ENCODE measurements at regions not wholly inside any gene's neighbourhood (a gene's known extent, or its start where the extent isn't known, plus 50 kb on each side); places are given as distances from the start of the nearest gene placed in this dataset.

DNA sequence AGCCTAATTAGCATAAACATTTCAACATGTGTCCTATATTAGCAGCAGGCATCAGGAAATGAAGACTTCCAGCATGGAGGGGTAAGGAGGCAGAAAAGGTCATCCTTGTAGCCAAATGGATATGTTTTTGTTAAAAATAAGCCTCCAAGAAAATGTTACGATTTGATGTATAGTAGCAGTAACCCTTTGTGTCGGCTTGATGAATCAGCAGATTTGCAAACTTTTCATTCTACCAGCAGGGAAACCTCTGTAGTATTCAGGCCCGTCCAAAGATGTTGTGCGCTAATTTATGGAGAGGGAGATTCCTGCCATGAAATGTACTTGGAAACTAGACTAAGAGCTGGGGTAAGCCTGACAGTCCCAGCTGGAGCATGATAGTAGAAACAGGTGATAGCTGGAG, 780.8 kb upstream of the KLHL29 start:
- H3K27me3 ChIP-seq (ENCODE audit: control insufficient read depth, insufficient read depth, low read length), result no peaks in the 10 kb centered on the region
- no peaks in the 10 kb centered on the region for H3K36me3 ChIP-seq (ENCODE audit: control insufficient read depth, insufficient read depth, low read length)
- peaks cover 9% of the 10 kb centered on the region for H3K4me1 ChIP-seq (ENCODE audit: control insufficient read depth, insufficient read depth, low read length)
- H3K9me3 ChIP-seq (ENCODE audit: control insufficient read depth, insufficient read depth, low read length), result no peaks in the 10 kb centered on the region
- no peak overlapping the region for H3K4me3 ChIP-seq (ENCODE audit: low read depth, low read length)
- H3K9ac ChIP-seq (ENCODE audit: low read depth, low read length), result no peak overlapping the region
- H3K27ac ChIP-seq (ENCODE audit: low read depth, low read length), result no peak overlapping the region

DNA sequence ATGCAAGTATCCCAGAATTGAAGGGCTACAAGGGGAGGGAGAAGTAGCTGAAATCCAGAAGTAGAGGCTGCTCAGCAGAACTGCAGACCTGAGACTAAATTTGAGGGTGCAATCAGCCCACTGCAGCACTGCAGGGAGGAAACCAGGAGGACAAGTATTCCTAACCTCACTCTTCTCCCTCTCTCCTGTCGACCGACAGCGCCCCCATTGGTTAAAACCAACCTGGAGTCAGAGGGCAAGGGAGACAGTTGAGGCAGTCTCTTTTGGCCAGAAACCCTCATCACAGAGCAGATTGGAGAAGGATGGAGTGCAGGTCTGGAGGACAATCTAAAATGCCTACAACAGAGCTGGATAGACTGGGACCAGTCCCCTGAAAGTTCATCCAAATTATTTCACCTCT, 768.9 kb upstream of the KLHL29 start:
- Histone ChIP-seq H3K9ac (ENCODE audit: low read depth, low read length) (no peak overlapping the region), H3K27ac (ENCODE audit: low read depth, low read length) (no peak overlapping the region), H3K27me3 (ENCODE audit: control insufficient read depth, insufficient read depth, low read length) (no peaks in the 10 kb centered on the region), H3K36me3 (ENCODE audit: control insufficient read depth, insufficient read depth, low read length) (no peaks in the 10 kb centered on the region), H3K4me1 (ENCODE audit: control insufficient read depth, insufficient read depth, low read length) (no peaks in the 10 kb centered on the region), H3K4me3 (ENCODE audit: low read depth, low read length) (no peak overlapping the region), H3K9me3 (ENCODE audit: control insufficient read depth, insufficient read depth, low read length) (no peaks in the 10 kb centered on the region)

GRCh38 chr2:22623620-22624019, 761.4 kb upstream of the KLHL29 start:
- no peak overlapping the region for H3K4me3 ChIP-seq (ENCODE audit: low read depth, low read length)
- no peaks in the 10 kb centered on the region for H3K9me3 ChIP-seq (ENCODE audit: control insufficient read depth, insufficient read depth, low read length)
- H3K36me3 ChIP-seq (ENCODE audit: control insufficient read depth, insufficient read depth, low read length), result no peaks in the 10 kb centered on the region
- no peak overlapping the region for H3K27ac ChIP-seq (ENCODE audit: low read depth, low read length)
- H3K4me1 ChIP-seq (ENCODE audit: control insufficient read depth, insufficient read depth, low read length), result 0 out of 2 replicates have a peak, but pooled peaks cover 3% of the 10 kb centered on the region
- no peak overlapping the region for H3K9ac ChIP-seq (ENCODE audit: low read depth, low read length)
- no peaks in the 10 kb centered on the region for H3K27me3 ChIP-seq (ENCODE audit: control insufficient read depth, insufficient read depth, low read length)

- Histone ChIP-seq H3K27me3 (ENCODE audit: control insufficient read depth, insufficient read depth, low read length) (no peaks in the 10 kb centered on the region), H3K9ac (ENCODE audit: low read depth, low read length) (no peak overlapping the region), H3K9me3 (ENCODE audit: control insufficient read depth, insufficient read depth, low read length) (no peaks in the 10 kb centered on the region), H3K4me3 (ENCODE audit: low read depth, low read length) (no peak overlapping the region), H3K4me1 (ENCODE audit: control insufficient read depth, insufficient read depth, low read length) (0 out of 2 replicates have a peak, but pooled peaks cover 3% of the 10 kb centered on the region), H3K36me3 (ENCODE audit: control insufficient read depth, insufficient read depth, low read length) (no peaks in the 10 kb centered on the region), H3K27ac (ENCODE audit: low read depth, low read length) (no peak overlapping the region)
These were observed 758.4 kb upstream of the KLHL29 start for GRCh38 chr2:22626621-22627020.

DNA sequence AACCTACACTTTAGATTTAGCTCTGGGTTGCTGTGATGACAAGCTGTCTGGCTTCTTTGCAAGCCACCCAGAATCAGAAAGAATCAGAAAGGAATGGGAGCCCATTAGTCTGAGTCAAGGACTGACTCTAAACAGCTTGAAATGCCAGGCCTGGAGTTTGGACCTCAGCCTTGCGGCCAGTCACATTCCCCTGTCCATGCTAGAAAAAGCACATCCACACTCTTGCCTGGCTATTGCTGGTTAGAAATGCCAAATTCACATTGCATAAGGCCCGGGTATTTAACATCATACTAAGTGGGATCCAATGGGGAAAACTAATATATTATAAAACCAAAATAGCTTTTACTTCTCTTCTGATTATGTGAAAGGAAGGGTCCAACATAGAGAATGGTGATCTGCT, 756.8 kb upstream of the KLHL29 start:
- H3K27ac ChIP-seq (ENCODE audit: low read depth, low read length), result no peak overlapping the region
- no peaks in the 10 kb centered on the region for H3K27me3 ChIP-seq (ENCODE audit: control insufficient read depth, insufficient read depth, low read length)
- no peaks in the 10 kb centered on the region for H3K4me1 ChIP-seq (ENCODE audit: control insufficient read depth, insufficient read depth, low read length)
- H3K4me3 ChIP-seq (ENCODE audit: low read depth, low read length), result no peak overlapping the region
- no peaks in the 10 kb centered on the region for H3K36me3 ChIP-seq (ENCODE audit: control insufficient read depth, insufficient read depth, low read length)
- H3K9ac ChIP-seq (ENCODE audit: low read depth, low read length), result no peak overlapping the region
- H3K9me3 ChIP-seq (ENCODE audit: control insufficient read depth, insufficient read depth, low read length), result peaks cover 8% of the 10 kb centered on the region; the same call in 1 of the 2 replicates

DNA sequence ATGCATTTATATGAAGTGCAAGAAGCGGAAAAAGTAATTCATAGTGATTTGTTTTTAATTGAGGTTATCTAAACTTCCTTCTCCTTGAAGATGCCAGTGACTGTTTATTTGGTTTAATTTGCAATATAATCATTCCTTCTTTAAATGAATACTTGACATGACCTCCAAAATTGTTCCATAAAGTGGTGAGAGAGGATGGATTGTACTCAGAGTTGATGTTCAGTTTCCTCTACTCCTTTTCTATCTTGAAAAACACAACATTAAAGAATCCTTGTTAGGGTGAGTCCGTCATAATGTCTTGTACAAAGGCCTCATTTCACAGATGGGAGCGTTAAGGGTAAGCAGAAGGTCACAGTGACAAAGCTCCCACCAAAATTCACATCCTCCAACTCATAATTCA, 756.1 kb upstream of the KLHL29 start:
- no peaks in the 10 kb centered on the region for H3K27me3 ChIP-seq (ENCODE audit: control insufficient read depth, insufficient read depth, low read length)
- peaks cover 8% of the 10 kb centered on the region; the same call in 1 of the 2 replicates for H3K9me3 ChIP-seq (ENCODE audit: control insufficient read depth, insufficient read depth, low read length)
- no peak overlapping the region for H3K4me3 ChIP-seq (ENCODE audit: low read depth, low read length)
- H3K36me3 ChIP-seq (ENCODE audit: control insufficient read depth, insufficient read depth, low read length), result no peaks in the 10 kb centered on the region
- no peak overlapping the region for H3K9ac ChIP-seq (ENCODE audit: low read depth, low read length)
- no peak overlapping the region for H3K27ac ChIP-seq (ENCODE audit: low read depth, low read length)
- H3K4me1 ChIP-seq (ENCODE audit: control insufficient read depth, insufficient read depth, low read length), result no peaks in the 10 kb centered on the region

DNA sequence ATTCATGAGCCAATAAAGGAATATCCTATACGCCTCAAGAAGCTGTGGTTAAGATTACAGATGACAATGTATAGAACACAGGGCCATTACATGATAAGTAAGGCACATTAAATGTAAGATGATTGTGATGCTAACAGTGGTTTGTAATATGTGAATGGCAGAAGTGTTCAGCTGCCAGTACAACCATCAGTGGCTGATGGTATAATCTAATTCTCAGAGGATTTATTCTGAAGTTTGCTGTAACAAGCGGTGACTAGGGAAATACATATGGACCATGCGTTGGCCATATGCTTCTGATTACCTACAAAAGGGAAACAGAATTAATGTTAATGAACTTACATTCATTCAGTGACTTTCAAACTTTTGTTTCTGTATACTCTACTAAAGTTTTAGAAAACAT, 750.8 kb upstream of the KLHL29 start:
- Histone ChIP-seq H3K4me1 (ENCODE audit: control insufficient read depth, insufficient read depth, low read length) (no peaks in the 10 kb centered on the region), H3K9ac (ENCODE audit: low read depth, low read length) (no peak overlapping the region), H3K27ac (ENCODE audit: low read depth, low read length) (no peak overlapping the region), H3K4me3 (ENCODE audit: low read depth, low read length) (no peak overlapping the region), H3K9me3 (ENCODE audit: control insufficient read depth, insufficient read depth, low read length) (peaks cover 8% of the 10 kb centered on the region; the same call in 1 of the 2 replicates), H3K27me3 (ENCODE audit: control insufficient read depth, insufficient read depth, low read length) (no peaks in the 10 kb centered on the region), H3K36me3 (ENCODE audit: control insufficient read depth, insufficient read depth, low read length) (no peaks in the 10 kb centered on the region)

GRCh38 chr2:22656426-22656825, 728.6 kb upstream of the KLHL29 start:
- no peaks in the 10 kb centered on the region for H3K9me3 ChIP-seq (ENCODE audit: control insufficient read depth, insufficient read depth, low read length)
- H3K4me1 ChIP-seq (ENCODE audit: control insufficient read depth, insufficient read depth, low read length), result no peaks in the 10 kb centered on the region
- H3K4me3 ChIP-seq (ENCODE audit: low read depth, low read length), result no peak overlapping the region
- no peak overlapping the region for H3K27ac ChIP-seq (ENCODE audit: low read depth, low read length)
- no peaks in the 10 kb centered on the region for H3K36me3 ChIP-seq (ENCODE audit: control insufficient read depth, insufficient read depth, low read length)
- H3K27me3 ChIP-seq (ENCODE audit: control insufficient read depth, insufficient read depth, low read length), result no peaks in the 10 kb centered on the region
- H3K9ac ChIP-seq (ENCODE audit: low read depth, low read length), result no peak overlapping the region

DNA sequence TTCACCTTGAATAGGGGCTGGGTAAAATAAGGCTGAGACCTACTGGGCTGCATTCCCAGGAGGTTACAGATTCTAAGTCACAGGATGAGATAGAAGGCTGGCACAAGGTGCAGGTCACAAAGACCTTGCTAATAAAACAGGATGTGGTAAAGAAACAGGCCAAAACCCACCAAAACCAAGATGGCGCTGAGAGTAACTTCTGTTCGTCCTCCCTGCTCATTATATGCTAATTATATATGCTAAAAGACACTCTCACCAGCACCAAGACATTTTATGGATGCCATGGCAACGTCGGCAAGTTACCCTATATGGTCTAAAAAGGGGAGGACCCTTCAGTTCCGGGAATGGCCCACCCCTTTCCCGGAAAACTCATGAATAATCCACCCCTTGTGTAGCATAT, 711.5 kb upstream of the KLHL29 start:
- Histone ChIP-seq H3K4me3 (ENCODE audit: low read depth, low read length) (no peak overlapping the region), H3K27me3 (ENCODE audit: control insufficient read depth, insufficient read depth, low read length) (no peaks in the 10 kb centered on the region), H3K9ac (ENCODE audit: low read depth, low read length) (no peak overlapping the region), H3K27ac (ENCODE audit: low read depth, low read length) (no peak overlapping the region), H3K36me3 (ENCODE audit: control insufficient read depth, insufficient read depth, low read length) (no peaks in the 10 kb centered on the region), H3K4me1 (ENCODE audit: control insufficient read depth, insufficient read depth, low read length) (no peaks in the 10 kb centered on the region), H3K9me3 (ENCODE audit: control insufficient read depth, insufficient read depth, low read length) (no peaks in the 10 kb centered on the region)

DNA sequence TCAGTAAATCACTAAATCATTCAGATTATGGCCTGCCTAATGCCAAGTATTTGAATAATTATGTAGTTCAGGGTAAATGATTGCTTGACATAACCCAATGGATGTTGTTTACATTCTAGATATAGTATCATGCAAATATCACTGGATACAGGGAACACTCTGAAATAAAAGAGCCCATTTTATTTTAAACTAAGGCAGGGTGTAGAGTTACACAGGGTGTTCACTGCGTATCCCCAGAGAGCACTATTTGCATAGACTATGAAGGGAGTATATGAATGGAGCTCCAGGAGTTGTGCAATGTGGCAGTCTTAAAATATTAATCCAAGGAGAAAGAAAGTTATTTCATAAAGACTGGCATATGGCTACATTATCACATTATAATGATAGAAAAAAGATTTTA, 701.1 kb upstream of the KLHL29 start:
- Histone ChIP-seq H3K36me3 (ENCODE audit: control insufficient read depth, insufficient read depth, low read length) (no peaks in the 10 kb centered on the region), H3K27me3 (ENCODE audit: control insufficient read depth, insufficient read depth, low read length) (no peaks in the 10 kb centered on the region), H3K9me3 (ENCODE audit: control insufficient read depth, insufficient read depth, low read length) (no peaks in the 10 kb centered on the region), H3K9ac (ENCODE audit: low read depth, low read length) (no peak overlapping the region), H3K27ac (ENCODE audit: low read depth, low read length) (no peak overlapping the region), H3K4me1 (ENCODE audit: control insufficient read depth, insufficient read depth, low read length) (no peaks in the 10 kb centered on the region), H3K4me3 (ENCODE audit: low read depth, low read length) (no peak overlapping the region)

DNA sequence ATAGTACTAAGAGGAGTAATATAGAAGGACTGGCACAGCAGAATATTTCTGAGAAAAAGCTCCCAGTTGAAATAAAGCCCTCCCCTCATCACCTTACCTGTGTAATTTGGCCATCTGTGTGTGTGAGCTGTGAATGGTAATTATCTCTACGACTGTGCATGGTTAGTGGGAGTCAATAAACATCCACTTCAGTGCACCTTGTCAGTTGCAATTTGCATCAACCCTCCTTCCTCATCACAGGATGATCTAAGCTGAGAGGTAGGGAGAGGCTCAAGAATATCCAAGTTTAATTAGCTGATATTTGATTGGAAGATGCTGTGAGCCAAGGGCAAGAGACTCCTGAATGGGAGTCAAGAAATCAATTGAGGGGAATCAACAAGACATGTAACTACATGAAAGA, 694.9 kb upstream of the KLHL29 start:
- H3K27ac ChIP-seq (ENCODE audit: low read depth, low read length), result no peak overlapping the region
- H3K36me3 ChIP-seq (ENCODE audit: control insufficient read depth, insufficient read depth, low read length), result no peaks in the 10 kb centered on the region
- no peaks in the 10 kb centered on the region for H3K27me3 ChIP-seq (ENCODE audit: control insufficient read depth, insufficient read depth, low read length)
- H3K4me3 ChIP-seq (ENCODE audit: low read depth, low read length), result no peak overlapping the region
- H3K9ac ChIP-seq (ENCODE audit: low read depth, low read length), result no peak overlapping the region
- peaks cover 9% of the 10 kb centered on the region; the same call in 1 of the 2 replicates for H3K4me1 ChIP-seq (ENCODE audit: control insufficient read depth, insufficient read depth, low read length)
- H3K9me3 ChIP-seq (ENCODE audit: control insufficient read depth, insufficient read depth, low read length), result no peaks in the 10 kb centered on the region

DNA sequence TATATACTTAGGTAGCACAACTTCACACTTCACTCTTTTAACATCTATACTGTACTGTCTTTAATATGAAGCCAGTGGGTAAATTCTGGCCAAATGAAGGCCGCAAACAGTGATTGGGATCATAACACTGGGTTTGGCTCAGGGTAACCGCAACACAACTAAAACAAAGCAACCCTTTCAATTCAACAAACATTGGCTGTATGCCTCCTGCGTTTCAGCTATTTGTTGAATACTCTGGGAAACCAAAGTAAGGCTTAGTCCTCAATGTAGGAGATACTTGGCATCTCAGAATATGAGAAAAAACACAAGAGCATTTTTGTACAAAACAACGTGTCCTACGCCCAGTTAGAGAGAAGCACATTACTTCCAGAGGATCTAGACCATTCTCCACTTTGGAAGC, 693.3 kb upstream of the KLHL29 start:
- Histone ChIP-seq H3K9ac (ENCODE audit: low read depth, low read length) (no peak overlapping the region), H3K4me1 (ENCODE audit: control insufficient read depth, insufficient read depth, low read length) (peaks cover 16% of the 10 kb centered on the region), H3K4me3 (ENCODE audit: low read depth, low read length) (no peak overlapping the region), H3K9me3 (ENCODE audit: control insufficient read depth, insufficient read depth, low read length) (no peaks in the 10 kb centered on the region), H3K27ac (ENCODE audit: low read depth, low read length) (no peak overlapping the region), H3K36me3 (ENCODE audit: control insufficient read depth, insufficient read depth, low read length) (no peaks in the 10 kb centered on the region), H3K27me3 (ENCODE audit: control insufficient read depth, insufficient read depth, low read length) (no peaks in the 10 kb centered on the region)

Measured in HUES48 (cell line).